HFF-Myc (cell line): ENCODE measurements at regions not wholly inside any gene's neighbourhood (a gene's known extent, or its start where the extent isn't known, plus 50 kb on each side); places are given as distances from the start of the nearest gene placed in this dataset.
"Not testable (repeated sequence)": the region's sequence is repeated elsewhere in the genome, so short reads cannot be mapped to it uniquely, and the experiment has no call there.

Experiments
- DNase-seq: peaks from one replicate; pipeline ENCODE4 v3.0.0-alpha.2; 2011; ENCODE audit warnings: low read depth; ENCODE audit errors: extremely low read depth
- H3K4me3 ChIP-seq: replicated peaks from 2 replicates; pipeline ENCODE4 v1.5.1; 2011; ENCODE audit warnings: low read depth, mild to moderate bottlenecking, control low read depth, low read length
- CTCF ChIP-seq: IDR thresholded peaks from 2 replicates; pipeline ENCODE4 v1.5.1; 2012; ENCODE audit warnings: mild to moderate bottlenecking, low read depth, low read length, control low read depth; ENCODE audit errors: missing control alignments

GRCh38 chr7:108643136-108643535 lies 73.5 kb downstream of the DNAJB9 start:
- no peak for TF ChIP-seq CTCF
- DNase-seq = no peak
- no peak overlapping the region for H3K4me3 ChIP-seq

GRCh38 chr7:108648989-108649388 lies 79.3 kb downstream of the DNAJB9 start:
- no peak for DNase-seq
- no peak for TF ChIP-seq CTCF
- no peak overlapping the region for H3K4me3 ChIP-seq

GRCh38 chr7:108650467-108650866 lies 80.8 kb downstream of the DNAJB9 start:
- DNase-seq = no peak
- no peak for TF ChIP-seq CTCF
- no peak overlapping the region for H3K4me3 ChIP-seq

- DNase-seq = no peak
- no peak for TF ChIP-seq CTCF
- H3K4me3 ChIP-seq = no peak overlapping the region
These were observed 83.2 kb downstream of the DNAJB9 start for GRCh38 chr7:108652886-108653285.

GRCh38 chr7:108653526-108653925 lies 83.9 kb downstream of the DNAJB9 start:
- no peak overlapping the region for H3K4me3 ChIP-seq
- DNase-seq = no peak
- no peak for TF ChIP-seq CTCF

GRCh38 chr7:108657140-108657726 lies 87.6 kb downstream of the DNAJB9 start:
- not testable (repeated sequence) for H3K4me3 ChIP-seq, DNase-seq

- DNase-seq = no peak
- no peak for TF ChIP-seq CTCF
- no peak overlapping the region for H3K4me3 ChIP-seq
These were observed 89.6 kb downstream of the DNAJB9 start for GRCh38 chr7:108659261-108659660.

GRCh38 chr7:108659867-108660266 lies 90.2 kb downstream of the DNAJB9 start:
- H3K4me3 ChIP-seq = no peak overlapping the region
- no peak for DNase-seq
- no peak for TF ChIP-seq CTCF
